CD4-positive, alpha-beta T cell (primary cell): ENCODE measurements at regions not wholly inside any gene's neighbourhood (a gene's known extent, or its start where the extent isn't known, plus 50 kb on each side); places are given as distances from the start of the nearest gene placed in this dataset.
"Not testable (repeated sequence)": the region's sequence is repeated elsewhere in the genome, so short reads cannot be mapped to it uniquely, and the experiment has no call there.

Experiments used
- ATAC-seq: fragments of 200-7000 bp; cut with Tn5 transposase; one replicate; pipeline ENCODE4 v1.10.0; 2022; ENCODE audit warnings: mild to moderate bottlenecking; ENCODE audit not compliant: poor library complexity
- CTCF ChIA-PET: fragments of 350-600 bp; sonication (Branson Sonifier 250); formaldehyde crosslinking; loops from one replicate; lab custom pipeline; 2021; ENCODE audit warnings: antibody characterized with exemption, inconsistent platforms; lab: Charles Lee
- POLR2A ChIA-PET: fragments of 350-600 bp; sonication (Branson Sonifier 250); formaldehyde crosslinking; loops from one replicate; lab custom pipeline; 2021; ENCODE audit warnings: antibody characterized with exemption, inconsistent platforms; lab: Charles Lee
- DNase-seq, 14 experiments: peaks; one replicate each; pipeline ENCODE4 v3.0.0-alpha.2; 2013 to 2020; ENCODE audit warnings: mixed read lengths in 2 of 14
- H3K27ac ChIP-seq, 2 donors: one replicate each; pipeline versions ENCODE4 v1.5.1 to v1.7.0; 2013; ENCODE audit warnings: low read length in 2 of 2, low read depth in 1 of 2, mild to moderate bottlenecking in 1 of 2
- H3K27me3 ChIP-seq, 2 experiments: 1 replicate in 1 of 2; 2 replicates in 1 of 2; pipeline versions ENCODE4 v1.6.1 to v1.7.0; 2013; ENCODE audit warnings: low read length in 2 of 2, control low read depth in 1 of 2, mild to moderate bottlenecking in 1 of 2, moderate library complexity in 1 of 2; ENCODE audit not compliant: insufficient read depth in 2 of 2, control insufficient read depth in 1 of 2
- H3K36me3 ChIP-seq: one replicate; pipeline ENCODE4 v1.6.1; 2013; ENCODE audit warnings: low read length, control low read depth; ENCODE audit not compliant: insufficient read depth
- H3K4me1 ChIP-seq: one replicate; pipeline ENCODE4 v1.6.1; 2013; ENCODE audit warnings: low read length, control low read depth; ENCODE audit not compliant: insufficient read depth
- H3K4me3 ChIP-seq: one replicate; pipeline ENCODE4 v1.5.1; 2013; ENCODE audit warnings: mild to moderate bottlenecking, low read length, moderate library complexity
- H3K9me3 ChIP-seq, 2 experiments: 1 replicate in 1 of 2; 2 replicates in 1 of 2; pipeline versions ENCODE4 v1.6.1 to v1.7.0; 2013; ENCODE audit warnings: low read length in 2 of 2, mild to moderate bottlenecking in 2 of 2, control low read depth in 1 of 2, moderate library complexity in 1 of 2; ENCODE audit not compliant: control insufficient read depth in 1 of 2, insufficient read depth in 1 of 2
- H3K27ac Mint-ChIP-seq: one replicate; pipeline ENCODE4 v1.8.0; 2020; ENCODE audit warnings: mixed read lengths
- H3K27me3 Mint-ChIP-seq: one replicate; pipeline ENCODE4 v1.8.0; 2021; ENCODE audit warnings: mixed read lengths
- H3K36me3 Mint-ChIP-seq: one replicate; pipeline ENCODE4 v1.8.0; 2021; ENCODE audit warnings: low read depth, mixed read lengths
- H3K4me1 Mint-ChIP-seq: one replicate; pipeline ENCODE4 v1.8.0; 2021; ENCODE audit warnings: low read depth, mixed read lengths
- H3K4me3 Mint-ChIP-seq: one replicate; pipeline ENCODE4 v1.8.0; 2020; ENCODE audit warnings: mild to moderate bottlenecking, mixed read lengths
- H3K9me3 Mint-ChIP-seq: one replicate; pipeline ENCODE4 v1.8.0; 2020; ENCODE audit warnings: mixed read lengths
- intact Hi-C, 2 experiments: fragments of 100-400 bp; cut with DNase I in 1 of 2; cut with micrococcal nuclease in 1 of 2; formaldehyde crosslinking; loops; one replicate each; pipeline versions ENCODE4 v1.15.1 to v1.9.0; 2023 to 2025; cut with DNase I, micrococcal nuclease
- TF ChIP-seq, protein P1 (sequence below): fragments of 200-600 bp; IDR thresholded peaks from one replicate; pipeline ENCODE4 v1.8.0; 2022; ENCODE audit warnings: antibody characterized with exemption, mild to moderate bottlenecking

DNA sequence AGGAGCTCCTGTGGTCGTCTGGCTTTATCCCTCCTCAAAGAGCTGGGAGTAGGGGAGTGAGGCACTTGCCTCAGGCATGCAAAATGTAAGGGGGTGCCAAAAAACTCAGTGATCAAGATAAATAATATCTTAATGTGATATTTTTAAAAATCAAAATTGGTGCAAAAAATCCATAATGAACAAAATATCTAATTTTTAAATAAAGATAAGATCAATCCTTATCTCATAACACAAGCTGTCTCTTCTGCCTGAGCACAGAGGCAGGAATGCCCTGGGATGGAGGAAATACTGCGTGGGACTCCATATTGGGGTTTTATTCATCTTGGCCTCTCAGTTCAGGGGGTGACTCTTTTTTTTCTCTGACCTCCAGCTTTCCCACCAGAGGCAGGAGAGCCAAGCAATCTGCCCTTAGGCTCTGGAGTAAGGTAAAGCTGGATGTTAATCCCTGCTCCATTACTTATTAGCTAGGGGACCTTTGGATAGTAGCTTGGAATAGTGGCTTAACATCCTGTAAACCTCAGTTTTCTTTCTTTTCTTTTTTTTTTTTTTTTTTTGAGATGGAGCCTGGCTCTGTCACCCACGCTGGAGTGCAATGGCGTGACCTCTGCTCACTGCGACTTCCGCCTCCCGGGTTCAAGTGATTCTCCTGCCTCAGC, 77.3 kb upstream of the NFASC start:
- Mint-ChIP-seq H3K27ac (no peak overlapping the region), H3K4me3 (no peak overlapping the region), H3K36me3 (no peaks in the 10 kb centered on the region), H3K9me3 (no peaks in the 10 kb centered on the region), H3K4me1 (no peaks in the 10 kb centered on the region), H3K27me3 (peaks cover 31% of the 10 kb centered on the region)
- Histone ChIP-seq H3K27ac (no peak overlapping the region), H3K9me3 (no peaks in the 10 kb centered on the region), H3K4me3 (no peak overlapping the region), H3K27me3 (no peaks in the 10 kb centered on the region), H3K36me3 (no peaks in the 10 kb centered on the region), H3K4me1 (no peaks in the 10 kb centered on the region)
- intact Hi-C loops, result loop anchor here in 1 of 2 experiments (2.0 kb wide), 1 partner anchor 13 kb away; no protein-coding TSS in a partner anchor
- CTCF ChIA-PET, result interaction anchor here (1.0 kb wide), 1 partner anchor 13 kb away, joined by 8 read pairs; no protein-coding TSS in a partner anchor
- TF ChIP-seq, protein P1, sequence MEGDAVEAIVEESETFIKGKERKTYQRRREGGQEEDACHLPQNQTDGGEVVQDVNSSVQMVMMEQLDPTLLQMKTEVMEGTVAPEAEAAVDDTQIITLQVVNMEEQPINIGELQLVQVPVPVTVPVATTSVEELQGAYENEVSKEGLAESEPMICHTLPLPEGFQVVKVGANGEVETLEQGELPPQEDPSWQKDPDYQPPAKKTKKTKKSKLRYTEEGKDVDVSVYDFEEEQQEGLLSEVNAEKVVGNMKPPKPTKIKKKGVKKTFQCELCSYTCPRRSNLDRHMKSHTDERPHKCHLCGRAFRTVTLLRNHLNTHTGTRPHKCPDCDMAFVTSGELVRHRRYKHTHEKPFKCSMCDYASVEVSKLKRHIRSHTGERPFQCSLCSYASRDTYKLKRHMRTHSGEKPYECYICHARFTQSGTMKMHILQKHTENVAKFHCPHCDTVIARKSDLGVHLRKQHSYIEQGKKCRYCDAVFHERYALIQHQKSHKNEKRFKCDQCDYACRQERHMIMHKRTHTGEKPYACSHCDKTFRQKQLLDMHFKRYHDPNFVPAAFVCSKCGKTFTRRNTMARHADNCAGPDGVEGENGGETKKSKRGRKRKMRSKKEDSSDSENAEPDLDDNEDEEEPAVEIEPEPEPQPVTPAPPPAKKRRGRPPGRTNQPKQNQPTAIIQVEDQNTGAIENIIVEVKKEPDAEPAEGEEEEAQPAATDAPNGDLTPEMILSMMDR, result no peak
- DNase-seq (no peak), ATAC-seq (no peak)
- POLR2A ChIA-PET, result no interaction called here

DNA sequence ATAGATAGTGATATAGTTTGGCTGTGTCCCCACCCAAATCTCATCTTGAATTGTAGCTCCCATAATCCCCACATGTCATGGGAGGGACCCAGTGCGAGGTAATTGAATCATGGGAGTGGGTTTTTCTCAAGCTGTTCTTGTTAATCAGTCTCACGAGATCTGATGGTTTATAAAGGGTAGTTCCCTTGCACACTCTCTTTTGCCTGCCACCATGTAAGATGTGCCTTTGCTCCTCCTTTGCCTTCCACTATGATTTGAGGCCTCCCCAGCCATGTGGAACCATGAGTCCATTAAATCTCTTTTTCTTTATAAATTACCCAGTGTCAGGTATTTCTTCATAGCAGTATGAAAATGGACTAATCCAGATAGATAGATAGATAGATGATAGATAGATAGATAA, 73.8 kb upstream of the NFASC start:
- H3K27me3 ChIP-seq, H3K4me1 Mint-ChIP-seq, H3K4me3 ChIP-seq, intact Hi-C loops, H3K36me3 Mint-ChIP-seq, H3K9me3 Mint-ChIP-seq, H3K4me3 Mint-ChIP-seq, H3K27ac ChIP-seq, H3K4me1 ChIP-seq, H3K9me3 ChIP-seq, POLR2A ChIA-PET, DNase-seq, H3K27ac Mint-ChIP-seq, H3K36me3 ChIP-seq, ATAC-seq, H3K27me3 Mint-ChIP-seq: not testable (repeated sequence)
- CTCF ChIA-PET, result interaction anchor here (1.3 kb wide), 1 partner anchor 10 kb away, joined by 8 read pairs; no protein-coding TSS in a partner anchor

DNA sequence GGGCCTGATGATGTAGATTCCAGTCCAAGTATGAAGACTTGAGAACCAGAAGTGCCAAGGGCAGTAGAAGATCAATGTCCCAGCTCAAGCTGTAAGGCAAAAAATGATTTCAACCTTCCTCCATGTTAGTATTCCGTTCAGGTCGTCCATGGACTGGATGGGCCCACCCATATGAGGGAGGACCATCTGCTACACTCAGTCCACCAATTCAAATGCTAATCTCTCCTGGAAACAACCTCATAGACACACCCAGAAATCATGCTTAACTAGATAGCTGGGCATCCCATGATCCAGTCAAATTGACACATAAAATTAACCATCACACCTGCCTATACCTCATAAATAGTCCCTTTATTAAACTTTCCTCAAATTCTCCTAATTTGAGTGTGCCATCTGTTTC, 73.3 kb upstream of the NFASC start:
- H3K27me3 Mint-ChIP-seq, result no peaks in the 10 kb centered on the region
- H3K4me1 Mint-ChIP-seq, result no peaks in the 10 kb centered on the region
- Histone ChIP-seq H3K4me3 (no peak overlapping the region), H3K9me3 (no peaks in the 10 kb centered on the region), H3K4me1 (peaks cover under 1% of the 10 kb centered on the region), H3K36me3 (no peaks in the 10 kb centered on the region), H3K27ac (no peak overlapping the region), H3K27me3 (no peaks in the 10 kb centered on the region)
- no peak for DNase-seq
- H3K9me3 Mint-ChIP-seq, result no peaks in the 10 kb centered on the region
- no peak overlapping the region for H3K27ac Mint-ChIP-seq
- ATAC-seq, result no peak
- TF ChIP-seq, protein P1, result no peak
- POLR2A ChIA-PET, result no interaction called here
- H3K36me3 Mint-ChIP-seq, result no peaks in the 10 kb centered on the region
- H3K4me3 Mint-ChIP-seq, result no peak overlapping the region
- CTCF ChIA-PET, result interaction anchor here (0.6 to 1.3 kb wide), 2 partner anchors 10 to 709 kb away, joined by 3 to 8 read pairs; no protein-coding TSS in a partner anchor
- intact Hi-C loops, result no loop called here

DNA sequence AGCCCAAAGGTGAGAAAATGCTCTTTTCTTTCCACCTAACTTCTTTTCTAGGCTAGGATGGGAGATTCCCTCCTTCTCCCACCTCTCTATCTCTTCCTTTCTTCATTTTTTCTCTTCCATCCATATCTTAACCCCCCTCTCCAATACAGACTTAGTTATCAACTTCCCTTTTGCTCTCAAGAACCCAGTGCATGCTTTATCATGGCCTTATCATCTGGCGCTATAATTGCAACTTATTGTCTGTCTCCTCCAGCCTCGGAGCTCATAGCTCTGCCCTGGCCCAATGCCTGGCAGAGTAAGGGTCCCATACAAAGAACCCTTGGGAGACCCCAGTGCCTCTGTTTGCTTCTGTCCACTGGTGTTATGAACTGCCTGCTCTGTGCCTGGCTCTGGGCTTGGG, 71.0 kb upstream of the NFASC start:
- TF ChIP-seq, protein P1, result no peak

More for the DNA sequence above, 71.0 kb upstream of the NFASC start:
- no peaks in the 10 kb centered on the region for H3K9me3 Mint-ChIP-seq
- H3K4me3 ChIP-seq, result no peak overlapping the region
- POLR2A ChIA-PET, result no interaction called here
- ATAC-seq, result no peak
- H3K4me1 Mint-ChIP-seq, result peaks cover 6% of the 10 kb centered on the region
- no peaks in the 10 kb centered on the region for H3K27me3 Mint-ChIP-seq
- H3K36me3 ChIP-seq, result no peaks in the 10 kb centered on the region
- no peaks in the 10 kb centered on the region for H3K36me3 Mint-ChIP-seq
- no peak overlapping the region for H3K27ac ChIP-seq
- no peak overlapping the region for H3K27ac Mint-ChIP-seq
- peaks cover 10% of the 10 kb centered on the region for H3K4me1 ChIP-seq
- CTCF ChIA-PET, result no interaction called here
- no peak for DNase-seq
- H3K27me3 ChIP-seq, result no peaks in the 10 kb centered on the region
- H3K9me3 ChIP-seq, result no peaks in the 10 kb centered on the region
- intact Hi-C loops, result loop anchor here in 1 of 2 experiments (10.0 kb wide), 3 partner anchors 295 to 645 kb away; partner anchors contain the start of gene ETNK2
- no peak overlapping the region for H3K4me3 Mint-ChIP-seq
